HG02981 (cell line): ENCODE measurements at regions not wholly inside any gene's neighbourhood (a gene's known extent, or its start where the extent isn't known, plus 50 kb on each side); places are given as distances from the start of the nearest gene placed in this dataset.
"Not testable (repeated sequence)": the region's sequence is repeated elsewhere in the genome, so short reads cannot be mapped to it uniquely, and the experiment has no call there.

Experiments used
- ATAC-seq: cut with Tn5 transposase; IDR thresholded peaks from one replicate; pipeline ENCODE4 v1.9.1; 2021; ENCODE audit warnings: mild to moderate bottlenecking, moderate library complexity; ENCODE audit not compliant: unreplicated experiment

DNA sequence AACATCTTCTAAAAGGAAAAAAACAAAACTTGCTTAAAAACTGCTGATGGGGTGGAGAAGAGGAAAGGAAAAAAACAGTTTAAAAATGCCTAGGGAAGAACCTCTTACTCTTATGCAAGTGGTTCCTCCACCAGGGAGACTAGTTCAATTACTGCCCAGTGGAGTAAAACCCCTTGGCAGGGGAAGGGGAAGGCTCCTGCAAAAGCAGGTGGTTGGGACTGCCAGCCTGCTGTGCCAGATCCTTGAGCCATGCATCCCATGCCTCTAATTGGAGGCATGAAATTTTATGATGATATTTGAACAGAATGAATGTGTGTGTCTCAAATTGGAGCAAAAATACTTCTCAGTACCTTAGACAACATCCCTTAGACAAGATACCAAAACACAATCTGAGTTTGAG is 118.8 kb downstream of the FSCB start:
- no peak for ATAC-seq

DNA sequence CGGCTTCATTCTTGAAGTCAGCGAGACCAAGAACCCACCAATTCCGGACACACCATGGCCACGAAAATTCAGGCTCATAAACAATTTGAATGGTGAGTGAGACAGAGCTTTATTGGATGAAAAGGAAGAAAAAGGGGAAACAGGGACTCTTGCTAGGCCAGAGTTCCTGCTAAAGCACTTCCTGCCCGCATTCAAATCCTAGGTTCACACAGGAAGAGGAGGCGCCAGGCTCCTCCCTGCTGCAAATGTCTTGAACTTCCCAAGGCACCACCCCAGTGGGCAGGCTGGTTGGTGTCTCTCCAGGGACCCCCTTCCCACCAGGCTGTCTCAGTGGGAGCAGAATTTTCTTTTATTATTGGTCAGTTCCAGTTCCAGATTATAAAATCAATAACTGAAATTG is 121.2 kb downstream of the FSCB start:
- ATAC-seq = no peak

DNA sequence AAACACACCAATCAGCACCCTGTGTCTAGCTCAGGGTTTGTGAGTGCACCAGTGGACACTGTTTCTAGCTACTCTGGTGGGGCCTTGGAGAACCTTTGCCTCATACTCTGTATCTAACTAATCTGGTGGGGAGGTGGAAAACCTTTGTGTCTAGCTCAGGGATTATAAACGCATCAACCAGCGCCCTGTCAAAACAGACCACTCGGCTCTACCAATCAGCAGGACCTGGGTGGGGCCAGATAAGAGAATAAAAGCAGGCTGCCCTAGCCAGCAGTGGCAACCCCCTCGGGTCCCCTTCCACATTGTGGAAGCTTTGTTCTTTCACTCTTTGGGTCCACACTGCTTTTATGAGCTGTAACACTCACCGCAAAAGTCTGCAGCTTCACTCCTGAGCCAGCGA is 121.8 kb downstream of the FSCB start:
- ATAC-seq = not testable (repeated sequence)

DNA sequence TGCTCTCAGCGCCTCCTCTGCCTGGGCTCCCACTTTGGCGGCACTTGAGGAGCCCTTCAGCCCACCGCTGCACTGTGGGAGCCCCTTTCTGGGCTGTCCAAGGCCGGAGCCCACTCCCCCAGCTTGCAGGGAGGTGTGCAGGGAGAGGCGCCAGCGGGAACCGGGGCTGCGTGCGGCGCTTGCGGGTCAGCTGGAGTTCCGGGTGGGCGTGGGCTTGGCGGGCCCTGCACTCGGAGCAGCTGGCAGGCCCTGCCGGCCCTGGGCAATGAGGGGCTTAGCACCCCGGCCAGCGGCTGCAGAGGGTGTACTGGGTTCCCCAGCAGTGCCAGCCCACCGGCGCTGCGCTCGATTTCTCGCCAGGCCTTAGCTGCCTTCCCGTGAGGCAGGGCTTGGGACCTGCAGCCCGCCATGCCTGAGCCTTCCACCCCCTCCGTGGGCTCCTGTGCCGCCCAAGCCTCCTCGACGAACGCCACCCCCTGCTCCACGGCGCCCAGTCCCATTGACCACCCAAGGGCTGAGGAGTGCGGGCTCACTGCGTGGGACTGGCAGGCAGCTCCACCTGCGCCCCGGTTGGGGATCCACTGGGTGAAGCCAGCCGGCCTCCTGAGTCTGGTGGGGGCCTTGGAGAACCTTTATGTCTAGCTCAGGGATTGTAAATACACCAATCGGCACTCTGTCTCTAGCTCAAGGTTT is 122.3 kb downstream of the FSCB start:
- not testable (repeated sequence) for ATAC-seq

DNA sequence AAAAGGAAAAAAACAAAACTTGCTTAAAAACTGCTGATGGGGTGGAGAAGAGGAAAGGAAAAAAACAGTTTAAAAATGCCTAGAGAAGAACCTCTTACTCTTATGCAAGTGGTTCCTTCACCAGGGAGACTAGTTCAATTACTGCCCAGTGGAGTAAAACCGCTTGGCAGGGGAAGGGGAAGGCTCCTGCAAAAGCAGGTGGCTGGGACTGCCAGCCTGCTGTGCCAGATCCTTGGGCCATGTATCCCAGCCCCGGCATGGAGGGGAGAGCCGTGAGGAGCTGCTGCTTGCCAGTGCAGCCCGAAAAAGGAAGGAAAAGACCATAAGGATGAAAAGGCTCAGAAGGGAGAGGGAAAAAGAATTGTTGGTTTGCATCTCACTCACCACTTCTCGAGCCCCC is 123.0 kb downstream of the FSCB start:
- ATAC-seq = no peak

DNA sequence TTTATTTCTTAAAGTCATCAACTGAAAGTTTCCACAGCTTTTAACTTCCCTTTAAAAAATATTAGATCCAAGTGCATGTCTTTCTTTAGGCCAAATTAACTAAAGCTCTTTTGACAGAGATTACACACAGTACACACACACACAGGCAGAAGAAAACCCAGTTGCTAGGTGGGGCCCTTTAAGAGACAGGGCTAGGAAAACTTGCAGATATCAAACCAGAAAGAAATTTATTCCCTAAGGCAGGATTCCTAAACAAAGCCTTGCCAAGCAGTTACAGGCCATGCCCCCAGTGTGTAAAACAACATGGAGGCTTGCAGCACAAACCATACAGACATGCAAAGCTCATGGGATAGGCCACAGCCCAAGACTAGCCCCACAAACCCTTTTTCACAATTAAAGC is 123.4 kb downstream of the FSCB start:
- no peak for ATAC-seq

DNA sequence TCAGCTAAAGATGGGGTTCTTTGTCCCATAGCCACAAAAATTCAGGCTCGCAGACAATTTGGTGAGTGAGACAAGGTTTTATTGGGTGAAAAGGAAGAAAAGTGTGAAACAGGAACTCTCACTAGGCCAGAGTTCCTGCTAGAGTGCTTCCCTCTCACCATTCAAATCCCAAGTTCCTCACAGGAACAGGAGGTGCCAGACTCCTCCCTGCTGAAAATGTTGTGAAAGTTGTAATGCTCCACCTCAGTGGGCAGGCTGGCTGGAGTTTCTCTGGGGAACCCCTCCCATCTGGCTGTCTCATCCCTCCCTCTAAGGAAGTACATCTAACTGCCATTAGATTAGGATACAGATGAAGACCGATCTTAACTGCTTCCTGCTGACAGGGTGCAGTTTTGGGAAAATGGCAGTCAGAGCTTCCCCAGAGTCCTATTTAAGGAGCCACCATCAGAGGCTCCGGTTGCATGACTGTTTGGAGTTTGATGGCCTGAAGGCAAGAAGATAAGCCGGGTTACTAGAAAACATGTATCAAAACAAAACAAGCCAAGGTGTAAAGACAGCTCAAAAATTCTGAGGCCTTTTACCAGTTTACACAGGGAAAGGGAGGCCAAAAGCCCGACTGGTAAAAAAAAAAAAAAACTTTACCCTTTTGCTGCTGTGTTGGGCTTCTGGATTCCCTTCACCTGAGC is 127.6 kb downstream of the FSCB start:
- ATAC-seq = no peak

DNA sequence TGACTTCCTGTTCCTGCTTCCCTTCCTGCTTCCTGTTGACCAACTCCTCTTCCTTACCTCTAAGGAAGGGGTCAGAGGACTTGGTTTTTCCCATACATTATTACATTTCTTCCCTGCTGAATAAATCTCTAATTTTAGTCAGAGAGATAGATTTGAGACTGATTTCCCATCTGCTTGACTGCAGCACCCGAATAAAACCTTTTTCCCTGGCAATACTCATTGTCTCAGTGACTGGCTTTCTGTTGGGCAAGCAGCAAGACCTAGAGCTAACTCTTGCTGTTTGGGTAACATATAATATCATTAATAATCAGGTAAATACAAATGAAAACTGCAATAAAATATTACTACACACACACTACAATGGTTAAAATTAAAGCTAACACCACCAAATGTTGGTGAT is 132.2 kb downstream of the FSCB start:
- no peak for ATAC-seq

DNA sequence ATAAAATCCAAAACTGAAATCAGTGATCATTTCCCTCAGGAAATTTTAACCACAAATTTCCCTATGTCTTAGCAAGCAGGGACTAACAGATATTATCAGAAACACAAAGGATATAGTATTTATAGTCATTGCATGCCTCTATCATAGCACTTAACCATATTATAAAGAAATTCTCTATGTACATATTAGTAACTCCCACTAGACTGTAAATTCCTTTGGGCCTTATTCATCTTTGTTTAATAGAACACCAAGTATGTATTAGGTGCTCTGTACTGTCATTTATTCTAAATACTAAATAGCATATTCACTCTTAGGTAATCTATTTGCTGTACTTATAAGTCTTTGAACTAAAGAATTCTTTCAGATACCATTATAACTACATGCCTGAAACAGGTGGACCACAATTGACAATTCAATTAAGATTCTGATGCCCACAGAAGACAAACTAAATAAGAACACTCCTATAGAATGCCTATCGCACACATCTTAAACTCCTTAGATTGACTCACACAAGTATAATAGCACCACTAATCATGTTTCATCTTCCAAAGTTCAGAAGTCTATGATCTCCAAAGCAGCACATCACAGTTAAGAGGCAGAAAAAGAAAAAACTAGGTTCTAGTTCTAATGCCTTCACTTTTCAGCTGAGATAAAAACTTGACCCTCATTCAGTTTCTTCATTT is 134.1 kb downstream of the FSCB start:
- no peak for ATAC-seq

DNA sequence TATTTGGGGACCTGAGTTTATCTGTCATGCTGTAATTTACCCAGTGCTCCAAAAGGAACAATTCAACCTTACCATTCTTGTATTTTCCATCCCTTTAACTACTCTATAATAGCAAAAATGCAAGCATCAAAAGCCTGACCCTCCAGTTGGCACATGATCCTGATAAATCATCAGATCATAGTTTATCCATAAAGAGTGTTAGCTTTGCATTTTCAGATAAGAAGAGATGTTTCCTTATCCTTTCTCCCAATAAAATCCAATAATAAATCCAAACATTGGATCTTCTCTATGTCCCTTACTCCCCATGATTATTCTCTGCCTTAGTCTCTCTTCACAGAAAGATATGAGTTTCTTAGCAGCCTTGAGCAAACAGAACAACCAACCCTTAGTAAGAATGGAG is 134.9 kb downstream of the FSCB start:
- no peak for ATAC-seq

DNA sequence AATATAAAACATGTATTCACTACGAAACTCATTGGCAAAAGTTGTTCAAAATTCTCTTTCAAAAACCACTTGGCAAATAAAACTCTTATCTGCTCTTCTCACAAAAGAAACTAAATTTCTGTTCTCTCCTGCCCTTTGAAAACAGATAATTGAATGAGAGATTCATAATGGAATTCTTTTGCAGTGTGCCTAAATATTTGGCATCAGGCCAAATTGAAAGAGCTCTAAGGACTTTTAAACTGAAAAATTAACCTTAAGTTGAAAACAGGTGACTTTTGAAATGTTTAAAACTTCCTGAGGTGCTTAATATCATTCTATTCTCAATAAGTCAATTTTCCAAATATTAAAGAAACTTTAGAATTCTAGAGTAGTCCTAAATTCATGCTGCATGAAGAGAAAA is 136.4 kb downstream of the FSCB start:
- ATAC-seq = no peak

DNA sequence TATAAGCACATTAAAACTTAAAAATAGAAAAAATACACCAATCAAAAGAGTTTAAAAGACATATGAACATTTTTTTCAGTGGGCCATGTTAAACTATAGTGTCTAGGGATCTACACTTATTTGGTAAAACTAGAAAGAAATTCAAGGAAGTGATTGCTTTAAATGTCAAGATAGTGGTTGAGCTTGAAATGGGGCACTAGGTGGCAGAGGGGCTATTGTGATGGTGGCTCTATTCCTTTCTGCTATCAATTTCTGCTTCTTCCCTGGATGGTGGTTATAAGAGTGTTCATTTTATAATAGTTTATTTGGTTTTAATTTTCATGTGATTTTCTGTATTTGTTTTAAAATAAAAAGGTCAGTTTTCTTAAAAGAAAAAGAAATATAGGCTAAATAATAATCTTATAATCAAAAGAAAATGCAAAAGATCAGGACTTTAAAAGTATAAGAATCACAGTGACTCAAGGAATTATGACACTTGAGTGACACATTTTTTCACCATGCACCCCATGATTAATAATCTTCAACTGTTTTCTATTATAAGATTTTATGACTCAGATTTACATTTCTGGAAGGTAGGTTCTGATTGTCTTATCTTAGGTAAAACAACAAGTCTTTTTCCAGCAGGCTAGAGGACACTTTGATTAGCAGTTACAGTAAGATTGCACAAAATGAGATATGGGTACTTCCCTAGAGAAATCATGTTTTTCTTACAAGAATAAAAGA is 137.5 kb downstream of the FSCB start:
- no peak for ATAC-seq

DNA sequence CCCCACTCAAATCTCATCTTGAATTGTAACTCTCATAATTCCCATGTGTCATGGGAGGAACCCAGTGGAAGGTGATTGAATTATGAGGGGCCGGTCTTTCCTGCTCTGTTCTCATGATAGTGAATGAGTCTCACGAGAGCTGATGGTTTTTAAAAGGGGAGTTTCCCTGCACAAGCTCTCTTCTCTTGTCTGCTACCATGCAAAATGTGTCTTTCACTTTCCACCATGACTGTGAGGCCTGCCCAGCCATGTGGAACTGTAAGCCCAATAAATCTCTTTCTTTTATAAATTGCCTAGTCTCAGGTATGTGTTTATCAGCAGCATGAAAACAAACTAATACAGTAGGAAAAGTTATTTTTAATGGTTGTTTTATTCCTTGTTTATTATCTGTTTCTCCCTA is 146.0 kb downstream of the FSCB start:
- ATAC-seq = no peak

DNA sequence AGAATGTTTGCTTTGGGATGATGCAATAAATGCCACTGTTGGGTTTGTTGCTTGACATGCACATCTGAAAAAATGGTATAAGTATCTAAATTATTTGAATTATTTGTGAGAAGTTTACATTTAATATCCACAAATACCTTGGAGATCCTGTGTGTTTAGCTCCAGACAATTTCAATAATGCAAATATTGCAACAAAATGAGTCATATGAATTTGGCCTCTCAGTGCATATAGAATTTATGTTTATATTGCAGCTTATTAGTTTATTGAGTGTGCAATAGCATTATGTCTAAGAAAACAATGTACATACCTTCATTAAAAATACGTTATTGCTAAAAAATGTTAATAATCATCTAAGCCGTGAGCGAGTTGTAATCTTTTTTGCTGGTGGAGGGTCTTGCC is 153.3 kb downstream of the FSCB start:
- no peak for ATAC-seq

DNA sequence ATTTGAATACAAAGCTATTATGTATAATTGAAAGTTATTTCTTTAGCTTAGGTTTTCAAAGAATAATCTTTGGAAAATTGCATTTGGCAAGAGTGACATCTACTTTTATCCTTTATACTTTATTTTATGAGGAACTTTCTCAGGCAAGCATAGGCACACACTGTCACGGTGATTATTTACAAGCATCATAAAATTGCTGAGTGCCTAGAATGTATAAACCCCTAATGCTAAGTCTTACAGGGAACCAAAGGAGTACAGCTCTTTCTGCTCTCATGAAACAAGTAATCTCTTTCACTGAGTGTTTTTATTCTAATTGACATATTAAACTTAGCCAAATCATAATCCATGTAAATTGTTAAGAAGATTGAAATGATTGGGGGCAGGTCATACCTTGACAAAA is 154.9 kb downstream of the FSCB start:
- no peak for ATAC-seq

DNA sequence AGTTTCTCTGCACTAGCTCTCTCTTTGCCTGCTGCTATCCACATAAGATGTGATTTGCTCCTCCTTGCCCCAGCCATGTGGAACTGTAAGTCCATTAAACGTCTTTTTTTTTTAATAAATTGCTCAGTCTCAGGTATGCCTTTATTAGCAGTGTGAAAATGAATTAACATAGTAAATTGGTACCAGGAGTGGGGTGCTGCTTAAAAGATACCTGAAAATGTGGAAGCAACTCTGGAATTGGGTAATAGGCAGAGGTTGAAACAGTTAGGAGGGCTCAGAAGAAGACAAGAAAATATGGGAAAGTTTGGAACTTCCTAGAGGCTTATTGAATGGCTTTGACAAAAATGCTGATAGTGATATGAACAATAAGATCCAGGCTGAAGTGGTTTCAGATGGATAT is 159.8 kb downstream of the FSCB start:
- no peak for ATAC-seq

DNA sequence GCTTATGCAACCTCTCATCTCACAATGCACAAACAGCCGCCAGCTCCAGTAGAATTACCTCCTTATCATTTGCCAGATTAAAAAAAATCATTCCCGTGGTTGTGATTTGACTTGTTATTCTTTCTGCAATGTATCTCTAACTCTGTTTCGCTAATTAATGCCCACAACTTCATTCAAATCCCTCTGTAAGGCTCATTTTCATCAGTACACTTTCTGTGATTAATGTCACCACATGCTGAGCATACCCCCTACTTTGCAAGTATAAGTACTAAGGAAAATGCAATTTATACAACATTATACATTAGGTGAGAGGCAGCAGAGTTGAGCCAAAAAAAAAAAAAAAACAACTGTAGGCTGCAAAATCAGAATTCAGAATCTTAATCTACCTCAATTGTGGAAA is 166.0 kb downstream of the FSCB start:
- no peak for ATAC-seq

DNA sequence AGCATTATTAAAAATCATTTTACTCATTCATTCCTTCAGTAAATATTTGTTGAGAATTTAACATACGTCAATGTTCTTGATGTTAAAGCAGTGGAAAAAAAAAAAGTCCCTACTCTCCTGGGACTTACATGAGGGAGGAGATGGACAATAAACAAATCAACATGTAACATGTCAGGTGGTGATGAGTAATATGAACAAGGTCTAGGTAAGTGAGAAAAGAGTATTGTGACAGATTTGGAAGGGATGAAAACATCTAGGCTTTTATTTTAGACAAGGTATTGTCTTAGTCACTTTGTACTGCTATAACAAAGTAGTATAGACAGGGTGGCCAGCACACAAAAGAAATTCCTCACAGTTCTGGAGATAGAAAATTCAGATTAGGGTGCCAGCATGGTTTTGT is 167.2 kb downstream of the FSCB start:
- no peak for ATAC-seq

DNA sequence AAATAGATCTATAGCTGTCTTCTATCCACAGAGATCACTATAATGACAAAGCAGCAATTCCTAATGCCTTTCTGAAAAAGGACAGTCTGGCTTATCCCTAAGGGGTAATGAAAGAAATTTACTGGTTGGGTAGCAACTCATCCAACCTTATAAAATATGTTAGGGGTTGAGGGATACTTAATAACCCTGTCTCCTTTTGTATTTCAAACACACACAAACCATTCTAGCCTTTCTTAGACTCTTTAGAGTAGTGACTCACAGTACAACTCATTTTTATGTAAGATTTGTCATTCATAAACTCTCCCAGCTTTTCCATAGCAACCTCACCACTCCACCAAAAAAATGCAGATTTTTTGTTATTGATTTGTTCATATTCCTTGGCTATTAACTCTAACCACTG is 167.9 kb downstream of the FSCB start:
- no peak for ATAC-seq

DNA sequence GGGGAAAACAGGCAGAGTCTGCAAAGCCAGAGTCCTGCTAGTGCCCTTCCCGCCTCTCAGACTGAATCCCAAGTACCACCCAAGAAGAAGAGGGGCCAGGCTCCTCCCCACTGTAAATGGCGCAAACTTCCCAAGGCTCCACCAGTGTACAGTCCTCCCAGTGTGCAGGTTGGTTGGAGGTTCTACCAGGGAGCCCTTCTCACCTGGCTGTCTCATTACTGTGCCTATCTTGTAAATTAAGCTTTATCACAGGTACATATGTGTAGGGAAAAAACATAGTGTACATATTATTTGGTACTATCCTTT is 189.7 kb downstream of the FSCB start:
- no peak for ATAC-seq

DNA sequence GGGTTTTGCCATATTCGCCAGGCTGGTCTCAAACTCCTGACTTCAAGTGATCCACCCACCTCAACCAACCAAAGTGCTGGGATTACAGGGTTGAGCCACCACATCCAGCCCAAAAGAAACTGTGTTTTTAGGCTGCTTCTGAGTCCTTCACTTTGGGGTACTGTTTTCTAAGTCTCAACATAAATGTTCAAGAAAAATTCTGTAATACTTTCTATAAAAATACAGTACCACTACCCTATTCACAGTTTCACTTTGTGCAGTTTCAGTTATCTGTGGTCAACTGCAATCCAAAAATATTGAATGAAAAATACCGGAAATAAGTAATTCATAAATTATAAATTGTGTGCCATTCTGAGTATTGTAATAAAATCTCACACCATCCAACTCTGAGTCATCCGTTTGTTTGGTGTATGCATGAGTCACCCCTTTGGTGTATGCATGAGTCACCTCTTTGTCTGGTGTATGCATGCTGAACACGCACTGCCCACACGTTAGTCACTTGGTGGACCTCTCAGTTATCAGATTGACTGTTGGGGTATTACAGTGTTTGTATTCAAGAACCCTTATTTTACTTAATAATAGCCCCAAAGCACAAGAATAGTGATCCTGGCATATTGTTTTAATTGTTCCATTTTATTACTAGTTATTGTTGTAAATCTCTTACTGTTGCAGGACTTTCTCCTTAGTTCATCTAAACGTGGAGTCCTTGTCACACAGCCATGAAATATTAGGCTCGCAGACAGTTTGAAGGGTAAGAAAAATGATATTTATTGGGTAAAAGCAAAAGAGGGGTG is 190.2 kb downstream of the FSCB start:
- peak; percentile 99 for ATAC-seq
